ENCODE measurements at regions not wholly inside any gene's neighbourhood (a gene's known extent, or its start where the extent isn't known, plus 50 kb on each side); places are given as distances from the start of the nearest gene placed in this dataset.

GRCh38 chrX:39125834-39126233, 324.6 kb downstream of the MID1IP1 start:
- in situ Hi-C loops (cut with MboI; ENCODE audit: low sequenced_read_pairs), result loop anchor here (25.0 kb wide), 1 partner anchor 364 kb away; no protein-coding TSS in a partner anchor

- in situ Hi-C loops (cut with MboI; ENCODE audit: low sequenced_read_pairs), result loop anchor here (25.0 kb wide), 1 partner anchor 372 kb away; no protein-coding TSS in a partner anchor
Measured at GRCh38 chrX:39133971-39134370, 332.7 kb downstream of the MID1IP1 start.

GRCh38 chrX:39137363-39137954, 336.2 kb downstream of the MID1IP1 start:
- in situ Hi-C loops (cut with MboI; ENCODE audit: low sequenced_read_pairs), result loop anchor here (25.0 kb wide), 1 partner anchor 375 kb away; no protein-coding TSS in a partner anchor

GRCh38 chrX:39140581-39140980, 339.3 kb downstream of the MID1IP1 start:
- in situ Hi-C loops (cut with MboI; ENCODE audit: low sequenced_read_pairs), result loop anchor here (25.0 kb wide), 1 partner anchor 378 kb away; no protein-coding TSS in a partner anchor

- in situ Hi-C loops (cut with MboI; ENCODE audit: low sequenced_read_pairs), result loop anchor here (25.0 kb wide), 1 partner anchor 382 kb away; no protein-coding TSS in a partner anchor
Measured at GRCh38 chrX:39144323-39144722, 343.1 kb downstream of the MID1IP1 start.

GRCh38 chrX:39144956-39145355, 343.7 kb downstream of the MID1IP1 start:
- in situ Hi-C loops (cut with MboI; ENCODE audit: low sequenced_read_pairs), result loop anchor here (25.0 kb wide), 1 partner anchor 383 kb away; no protein-coding TSS in a partner anchor

GRCh38 chrX:39145859-39146258, 344.6 kb downstream of the MID1IP1 start:
- in situ Hi-C loops (cut with MboI; ENCODE audit: low sequenced_read_pairs), result loop anchor here (25.0 kb wide), 1 partner anchor 384 kb away; no protein-coding TSS in a partner anchor

GRCh38 chrX:39149761-39150160, 348.5 kb downstream of the MID1IP1 start:
- in situ Hi-C loops (cut with MboI; ENCODE audit: low sequenced_read_pairs), result loop anchor here (25.0 kb wide), 1 partner anchor 387 kb away; no protein-coding TSS in a partner anchor

GRCh38 chrX:39150220-39150619, 349.0 kb downstream of the MID1IP1 start:
- in situ Hi-C loops (cut with MboI; ENCODE audit: low sequenced_read_pairs), result no loop called here

- in situ Hi-C loops (cut with MboI; ENCODE audit: low sequenced_read_pairs), result no loop called here
Measured at GRCh38 chrX:39150621-39151020, 349.4 kb downstream of the MID1IP1 start.

GRCh38 chrX:39152106-39152649, 350.9 kb downstream of the MID1IP1 start:
- in situ Hi-C loops (cut with MboI; ENCODE audit: low sequenced_read_pairs), result no loop called here

GRCh38 chrX:39156051-39156450, 354.8 kb downstream of the MID1IP1 start:
- in situ Hi-C loops (cut with MboI; ENCODE audit: low sequenced_read_pairs), result no loop called here

GRCh38 chrX:39157006-39157405, 355.7 kb downstream of the MID1IP1 start:
- in situ Hi-C loops (cut with MboI; ENCODE audit: low sequenced_read_pairs), result no loop called here

GRCh38 chrX:39157796-39158195, 356.5 kb downstream of the MID1IP1 start:
- in situ Hi-C loops (cut with MboI; ENCODE audit: low sequenced_read_pairs), result no loop called here

- in situ Hi-C loops (cut with MboI; ENCODE audit: low sequenced_read_pairs), result no loop called here
Measured at GRCh38 chrX:39158801-39159657, 357.8 kb downstream of the MID1IP1 start.

GRCh38 chrX:39159921-39160507, 358.8 kb downstream of the MID1IP1 start:
- in situ Hi-C loops (cut with MboI; ENCODE audit: low sequenced_read_pairs), result no loop called here

- in situ Hi-C loops (cut with MboI; ENCODE audit: low sequenced_read_pairs), result no loop called here
Measured at GRCh38 chrX:39161611-39162255, 360.5 kb downstream of the MID1IP1 start.

- in situ Hi-C loops (cut with MboI; ENCODE audit: low sequenced_read_pairs), result no loop called here
Measured at GRCh38 chrX:39162322-39162735, 361.1 kb downstream of the MID1IP1 start.

- in situ Hi-C loops (cut with MboI; ENCODE audit: low sequenced_read_pairs), result no loop called here
Measured at GRCh38 chrX:39163581-39164126, 362.4 kb downstream of the MID1IP1 start.

GRCh38 chrX:39164212-39164611, 363.0 kb downstream of the MID1IP1 start:
- in situ Hi-C loops (cut with MboI; ENCODE audit: low sequenced_read_pairs), result no loop called here
